ENCODE measurements at regions not wholly inside any gene's neighbourhood (a gene's known extent, or its start where the extent isn't known, plus 50 kb on each side); places are given as distances from the start of the nearest gene placed in this dataset.
"Not testable (repeated sequence)": the region's sequence is repeated elsewhere in the genome, so short reads cannot be mapped to it uniquely, and the experiment has no call there.

DNA sequence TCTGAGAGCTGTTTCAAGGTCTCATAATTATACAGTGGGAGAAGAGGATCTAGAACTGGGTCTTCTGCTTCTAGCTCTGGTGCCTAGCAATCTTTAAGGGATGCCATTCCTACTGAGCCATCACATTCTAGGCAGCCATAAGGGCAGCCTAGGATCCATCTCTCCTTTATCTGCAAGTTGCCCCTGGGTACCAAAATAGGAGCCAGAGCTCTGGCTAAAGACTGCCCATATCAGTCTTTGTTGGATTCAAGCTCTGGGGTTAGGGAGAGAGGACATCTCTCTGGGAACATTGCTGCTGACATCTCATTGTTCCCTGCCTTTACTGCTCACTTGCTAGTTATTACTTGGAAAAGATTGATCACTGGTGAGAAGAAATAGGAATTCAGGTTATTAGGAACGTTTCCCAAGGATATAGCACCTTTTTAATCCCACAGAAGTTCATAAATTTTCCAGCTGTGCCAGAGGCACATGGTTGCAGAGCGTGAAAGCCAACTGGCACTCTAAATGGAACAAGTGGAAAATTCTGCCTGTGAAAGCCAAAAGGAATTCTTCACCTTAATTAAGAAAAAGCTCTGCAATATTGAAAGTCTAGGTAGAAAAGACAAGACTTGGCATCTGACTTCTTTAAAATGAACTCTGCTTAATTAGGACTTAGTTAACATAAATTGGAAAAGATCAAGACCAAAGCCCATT lies 102.2 kb downstream of the CDC42EP3 start:
- DNase-seq (ENCODE audit: low read depth in 1 of 2, low spot score in 1 of 2), result no peak

DNA sequence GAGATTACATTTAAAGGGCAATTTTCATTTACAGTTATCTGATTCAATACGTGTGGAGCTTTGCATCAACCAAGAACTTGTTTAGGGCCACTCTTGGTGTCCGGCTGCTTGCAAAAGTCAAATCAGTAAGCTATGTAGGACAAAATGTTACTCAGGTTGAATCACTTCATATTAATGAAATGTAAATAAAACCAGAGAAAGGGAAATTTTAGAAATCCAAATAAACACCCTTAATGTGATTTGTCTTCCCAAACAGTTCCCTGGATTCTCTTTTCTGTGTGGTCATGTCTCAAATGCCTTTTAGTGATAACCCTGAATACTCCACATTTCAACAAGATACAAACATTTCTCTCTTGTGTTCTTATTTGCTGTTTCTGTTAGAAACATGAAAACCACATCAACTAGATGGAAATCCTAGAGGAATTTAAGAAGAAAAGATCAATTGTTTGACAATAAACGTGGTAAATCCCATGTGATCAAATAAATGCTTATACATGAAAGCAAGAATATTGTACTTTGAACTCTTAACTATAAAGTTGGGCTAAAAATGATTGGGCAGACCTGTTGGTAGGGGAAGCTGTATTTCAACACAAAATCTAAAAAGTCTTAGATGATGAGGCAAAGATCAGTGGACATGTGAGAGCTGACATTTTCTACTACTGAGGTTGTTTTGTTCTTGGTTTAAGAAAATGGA lies 101.3 kb downstream of the CDC42EP3 start:
- no peak for DNase-seq (ENCODE audit: low read depth in 1 of 2, low spot score in 1 of 2)

DNA sequence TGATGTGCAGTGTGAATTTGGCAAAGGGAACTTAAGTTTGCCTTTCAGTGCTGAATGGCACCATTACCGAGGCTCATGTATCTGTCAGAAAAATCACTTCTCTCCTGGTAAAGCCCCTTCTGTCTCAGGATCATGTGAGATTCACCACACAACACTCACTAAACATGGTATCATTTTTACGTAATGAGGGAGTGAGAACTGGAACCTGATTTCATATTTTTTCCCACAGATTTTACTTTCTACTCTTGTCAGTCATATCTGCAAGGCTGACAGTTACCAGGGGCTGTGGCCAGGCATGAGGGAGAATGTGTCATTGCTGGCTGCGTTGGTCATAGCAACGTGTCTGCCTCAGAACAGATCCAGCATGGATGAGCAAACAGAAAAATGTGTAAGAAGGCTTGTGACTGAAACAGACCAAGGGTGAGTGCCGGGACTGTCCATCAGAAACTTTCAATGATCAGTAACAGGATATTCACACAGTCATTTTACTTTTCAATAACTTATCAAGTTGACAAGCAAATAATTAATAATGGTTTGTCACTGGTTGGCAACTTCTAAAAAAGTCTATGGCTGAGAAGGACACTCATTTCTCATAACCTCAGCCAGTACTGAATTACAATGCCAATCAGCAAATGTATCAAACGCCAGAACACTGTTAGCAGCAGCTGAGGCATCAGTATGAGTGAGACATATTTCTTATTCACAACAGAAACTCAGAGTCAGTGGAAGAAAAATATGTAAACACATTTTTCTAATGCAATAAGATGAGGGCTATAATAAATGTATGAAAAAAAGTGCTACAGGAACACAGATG lies 100.5 kb downstream of the CDC42EP3 start:
- DNase-seq (ENCODE audit: low read depth in 1 of 2, low spot score in 1 of 2), result no peak

DNA sequence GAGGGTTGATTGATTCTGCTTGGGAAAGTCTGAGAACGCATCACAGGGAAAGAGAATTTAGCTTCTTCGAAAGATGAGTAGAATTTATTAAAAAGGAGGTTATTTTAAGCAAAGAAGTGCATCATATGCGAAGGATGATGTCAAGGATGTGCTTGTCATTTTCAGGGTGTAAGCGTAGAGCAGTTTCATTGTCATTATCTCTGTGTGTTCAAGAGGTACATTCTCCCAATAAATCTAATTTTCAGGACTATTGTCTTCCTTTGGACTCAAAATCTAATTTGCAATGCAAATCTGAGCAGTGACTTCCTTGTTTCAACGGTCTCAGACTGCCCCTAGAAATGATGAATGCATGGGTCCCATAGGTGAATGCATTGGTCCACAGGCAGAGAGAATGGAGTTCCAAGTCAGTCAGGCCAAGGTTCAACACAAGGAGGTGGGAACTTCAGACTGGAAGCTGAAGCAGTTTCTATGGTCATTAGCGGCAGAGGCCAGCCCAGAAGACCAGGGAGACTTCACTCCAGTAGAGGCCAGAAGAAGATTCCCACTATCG lies 99.8 kb downstream of the CDC42EP3 start:
- DNase-seq (ENCODE audit: low read depth in 1 of 2, low spot score in 1 of 2), result no peak

DNA sequence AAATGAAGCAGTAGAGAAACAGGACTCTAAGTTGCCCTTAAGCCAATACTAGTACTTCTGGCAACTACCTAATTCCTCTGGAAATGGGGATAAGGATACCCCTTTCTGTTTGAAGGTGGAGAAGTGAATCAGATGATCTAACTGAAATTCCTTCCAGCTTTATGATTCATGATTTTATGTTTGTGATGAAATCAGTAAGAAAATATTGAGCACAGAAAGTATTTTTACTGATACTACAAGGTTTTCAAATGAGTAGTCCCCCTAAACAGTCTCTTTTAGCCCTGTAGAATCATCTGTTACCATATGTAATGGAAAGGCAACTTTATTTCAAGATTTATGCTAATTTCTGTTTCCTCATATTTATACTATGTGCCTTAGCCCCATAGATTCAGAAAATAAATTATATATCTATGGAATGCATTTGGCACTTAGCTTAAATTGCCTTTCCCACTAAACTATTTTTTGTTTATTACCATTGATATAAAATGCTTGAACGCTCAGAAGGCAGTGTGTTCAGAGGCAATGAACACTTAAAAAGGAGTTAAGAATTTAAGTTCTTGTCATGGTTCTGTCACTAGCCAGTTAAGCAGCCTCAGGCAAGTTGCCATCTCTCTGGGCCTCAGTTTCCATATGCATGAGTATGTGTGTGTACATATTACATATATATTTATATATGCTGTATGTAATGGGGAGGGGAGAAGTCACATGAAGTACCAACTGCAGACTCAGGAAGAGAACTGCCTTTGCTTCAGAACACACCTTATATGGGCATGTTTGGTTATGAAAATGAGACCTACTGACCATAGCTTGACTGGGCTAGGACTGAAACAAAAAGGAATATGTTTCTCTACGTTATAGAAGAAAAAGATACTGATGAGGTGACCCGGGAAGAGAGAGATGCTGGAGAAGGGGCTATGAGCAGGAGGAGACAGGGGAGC lies 97.7 kb downstream of the CDC42EP3 start:
- DNase-seq (ENCODE audit: low read depth in 1 of 2, low spot score in 1 of 2), result no peak

DNA sequence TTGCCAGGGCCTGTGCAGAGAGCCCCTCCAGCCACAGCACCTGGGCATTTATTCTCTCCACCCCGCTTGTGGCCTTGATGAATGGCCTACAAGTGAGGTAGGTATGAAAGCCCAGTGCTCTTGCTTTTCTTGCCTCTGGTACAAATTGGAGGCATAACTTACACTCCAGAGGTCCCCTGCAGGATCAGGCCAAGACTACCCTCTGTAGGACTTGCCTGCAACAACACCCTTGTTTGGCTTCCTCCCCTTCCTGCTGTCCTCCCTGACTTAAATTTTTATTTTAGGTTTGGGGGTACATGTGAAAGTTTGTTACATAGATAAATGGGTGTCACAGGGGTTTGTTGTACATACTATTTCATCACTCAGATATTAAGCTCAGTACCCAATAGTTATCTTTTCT lies 95.7 kb downstream of the CDC42EP3 start:
- DNase-seq (ENCODE audit: low read depth in 1 of 2, low spot score in 1 of 2), result no peak

DNA sequence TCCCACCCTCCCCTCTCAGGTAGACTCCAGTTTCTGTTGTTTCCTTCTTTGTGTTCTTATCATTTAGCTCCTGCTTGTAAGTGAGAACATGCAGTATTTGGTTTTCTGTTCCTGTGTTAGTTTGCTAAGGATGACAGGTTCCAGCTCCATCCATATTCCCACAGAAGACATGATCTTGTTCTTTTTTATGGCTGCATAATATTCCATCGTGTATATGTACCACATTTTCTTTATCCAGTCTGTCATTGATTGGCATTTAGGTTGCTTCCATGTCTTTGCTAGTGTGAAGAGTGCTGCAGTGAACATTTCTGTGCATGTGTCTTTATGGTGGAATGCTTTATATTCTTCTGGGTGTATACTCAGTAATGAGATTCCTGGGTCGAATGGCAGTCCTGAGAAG lies 95.2 kb downstream of the CDC42EP3 start:
- DNase-seq (ENCODE audit: low read depth in 1 of 2, low spot score in 1 of 2), result not testable (repeated sequence)

DNA sequence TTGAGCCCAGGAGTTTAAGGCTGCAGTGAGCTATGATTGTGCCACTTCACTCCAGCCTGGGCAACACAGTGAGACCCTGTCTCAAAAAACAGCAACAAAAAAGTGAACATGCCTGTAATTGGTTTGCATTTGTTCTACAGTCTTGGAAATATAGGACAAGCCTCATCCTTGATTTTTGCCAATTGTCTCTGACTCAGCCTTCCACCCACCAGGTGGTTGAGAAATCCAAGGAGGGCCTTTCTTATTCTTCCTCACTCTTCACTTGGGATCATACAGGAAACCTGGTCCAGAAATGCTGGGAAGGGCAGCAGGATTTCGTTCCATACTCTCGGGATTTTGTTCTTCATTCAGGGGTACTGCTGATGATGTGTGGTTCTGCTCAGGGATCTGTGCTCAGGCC lies 94.6 kb downstream of the CDC42EP3 start:
- DNase-seq (ENCODE audit: low read depth in 1 of 2, low spot score in 1 of 2), result no peak

DNA sequence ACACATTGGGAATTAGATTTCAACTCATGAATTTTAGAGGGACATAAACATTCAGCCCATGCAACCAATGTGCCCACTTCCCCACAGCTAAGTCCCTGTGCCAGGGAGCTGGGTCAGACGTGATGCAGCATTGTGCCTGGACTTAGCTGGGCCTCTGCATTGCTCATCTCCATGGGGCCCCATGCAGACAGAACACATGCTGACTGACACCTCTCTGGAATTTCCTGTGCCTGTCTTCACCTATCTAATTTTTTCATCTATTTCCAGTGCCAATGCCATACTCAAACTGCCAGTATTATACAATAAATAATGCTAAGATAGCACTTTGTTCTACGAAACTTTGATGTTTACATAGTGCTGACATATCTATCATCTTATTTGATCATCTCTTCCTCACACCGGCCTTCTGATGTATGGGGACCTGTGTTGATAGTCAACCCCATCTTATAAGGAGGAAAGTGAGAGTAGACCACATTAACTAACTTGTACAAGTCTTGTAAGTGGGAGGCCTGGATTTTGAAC lies 92.2 kb downstream of the CDC42EP3 start:
- DNase-seq (ENCODE audit: low read depth in 1 of 2, low spot score in 1 of 2), result no peak

DNA sequence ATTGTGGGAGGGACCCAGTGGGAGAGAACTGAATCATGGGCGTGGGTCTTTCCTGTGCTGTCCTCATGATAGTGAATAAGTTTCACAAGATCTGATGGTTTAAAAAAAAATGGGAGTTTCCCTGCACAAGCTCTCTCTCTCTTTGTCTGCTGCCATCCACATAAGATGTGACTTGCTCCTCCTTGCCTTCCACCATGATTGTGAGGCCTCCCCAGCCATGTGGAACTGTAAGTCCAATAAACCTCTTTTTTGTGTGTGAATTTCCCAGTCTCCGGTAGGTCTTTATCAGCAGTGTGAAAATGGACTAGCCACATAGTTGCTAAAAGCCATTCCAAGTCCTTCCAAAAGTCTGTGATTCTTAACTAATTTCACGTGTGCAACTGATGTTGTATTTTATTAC lies 91.5 kb downstream of the CDC42EP3 start:
- not testable (repeated sequence) for DNase-seq (ENCODE audit: low read depth in 1 of 2, low spot score in 1 of 2)

DNA sequence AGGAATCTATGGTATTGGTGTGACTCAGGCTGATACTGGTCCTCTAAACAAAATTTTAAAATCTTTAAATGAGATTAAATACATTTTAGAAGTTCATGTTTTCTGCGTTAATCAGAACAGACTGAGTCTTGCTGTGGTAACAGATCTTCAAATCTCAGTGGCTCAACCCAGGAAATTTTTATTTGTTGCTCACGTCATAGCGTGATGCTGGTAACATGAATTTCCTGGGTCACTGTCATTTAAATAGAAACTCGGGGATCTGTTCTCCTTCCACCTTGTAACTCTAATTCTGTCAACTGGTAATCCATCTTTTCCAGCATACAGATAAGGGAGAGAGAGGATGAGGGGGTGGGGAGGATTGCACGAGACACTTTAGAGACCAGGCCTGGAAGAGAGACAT lies 90.0 kb downstream of the CDC42EP3 start:
- no peak for DNase-seq (ENCODE audit: low read depth in 1 of 2, low spot score in 1 of 2)

DNA sequence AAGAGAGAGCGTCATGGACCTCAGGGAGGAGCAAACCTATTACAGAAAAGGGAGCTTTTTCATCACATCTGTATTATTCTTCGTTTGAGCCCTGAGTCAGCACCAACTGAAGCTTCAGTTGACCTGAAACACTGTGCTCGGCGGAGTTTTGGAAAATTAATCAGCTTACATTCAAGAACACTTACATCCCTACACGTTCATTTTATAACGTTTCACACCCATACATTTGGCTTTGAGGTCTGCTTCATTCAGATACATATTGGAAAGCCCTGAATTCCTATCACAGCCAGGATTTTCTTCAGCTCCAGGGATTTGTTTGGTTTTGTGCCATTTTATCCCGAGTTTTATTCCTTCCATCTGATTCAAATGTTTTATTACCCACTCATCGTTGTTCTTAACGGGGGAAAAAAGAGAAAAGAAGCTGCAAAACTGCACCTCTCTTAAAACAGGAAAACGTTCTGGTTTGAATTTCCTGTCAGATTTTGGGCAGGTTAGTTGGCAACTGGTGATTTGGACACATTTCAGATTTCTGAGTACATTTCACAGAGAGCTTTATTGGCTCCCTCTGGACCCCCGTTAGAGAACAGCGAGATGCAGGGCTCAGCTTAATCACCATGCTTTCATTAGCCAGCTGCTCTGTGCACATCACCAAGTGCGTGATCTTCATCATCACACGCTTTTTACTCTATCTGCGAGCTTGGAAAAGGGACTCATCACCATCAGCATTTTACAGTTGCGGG lies 88.8 kb downstream of the CDC42EP3 start:
- DNase-seq (ENCODE audit: low read depth in 1 of 2, low spot score in 1 of 2), result no peak

DNA sequence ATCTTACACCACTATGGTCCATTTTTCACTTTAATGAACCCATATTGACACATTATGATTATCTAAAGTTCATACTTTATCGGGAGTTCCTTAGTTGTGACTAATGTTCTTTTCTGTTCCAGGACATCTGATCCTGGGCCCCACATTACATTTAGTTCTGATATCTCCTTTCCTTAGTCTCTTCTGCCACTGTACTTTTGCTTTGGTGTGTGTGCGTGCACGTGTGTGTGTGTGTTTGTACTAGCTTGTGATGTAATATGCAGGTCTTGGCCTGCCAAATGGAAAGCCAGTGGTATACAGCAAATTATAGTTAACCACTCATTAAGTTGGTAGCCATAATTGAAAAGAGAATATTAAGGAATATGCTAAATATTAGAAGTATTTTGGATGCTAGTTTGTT lies 88.0 kb downstream of the CDC42EP3 start:
- DNase-seq (ENCODE audit: low read depth in 1 of 2, low spot score in 1 of 2), result no peak

DNA sequence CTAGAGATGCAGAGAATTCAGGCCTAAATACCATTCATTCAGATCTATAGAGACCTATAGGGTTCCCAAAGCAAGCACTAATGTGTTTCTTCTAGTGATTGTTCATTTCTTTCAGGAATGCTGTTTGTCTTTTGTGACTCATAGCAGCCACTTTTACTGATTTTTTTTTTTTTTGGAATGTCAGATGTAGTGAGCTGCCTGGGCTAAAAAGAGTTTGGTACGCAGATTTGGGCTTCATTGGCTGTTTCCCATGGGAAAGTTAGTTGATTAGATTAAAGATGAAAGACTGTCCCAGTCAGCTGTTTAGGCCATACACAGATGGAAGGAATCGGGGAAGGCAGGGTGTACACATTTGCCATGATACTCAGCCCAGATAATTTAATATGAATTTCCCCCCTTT lies 87.6 kb downstream of the CDC42EP3 start:
- DNase-seq (ENCODE audit: low read depth in 1 of 2, low spot score in 1 of 2), result no peak

DNA sequence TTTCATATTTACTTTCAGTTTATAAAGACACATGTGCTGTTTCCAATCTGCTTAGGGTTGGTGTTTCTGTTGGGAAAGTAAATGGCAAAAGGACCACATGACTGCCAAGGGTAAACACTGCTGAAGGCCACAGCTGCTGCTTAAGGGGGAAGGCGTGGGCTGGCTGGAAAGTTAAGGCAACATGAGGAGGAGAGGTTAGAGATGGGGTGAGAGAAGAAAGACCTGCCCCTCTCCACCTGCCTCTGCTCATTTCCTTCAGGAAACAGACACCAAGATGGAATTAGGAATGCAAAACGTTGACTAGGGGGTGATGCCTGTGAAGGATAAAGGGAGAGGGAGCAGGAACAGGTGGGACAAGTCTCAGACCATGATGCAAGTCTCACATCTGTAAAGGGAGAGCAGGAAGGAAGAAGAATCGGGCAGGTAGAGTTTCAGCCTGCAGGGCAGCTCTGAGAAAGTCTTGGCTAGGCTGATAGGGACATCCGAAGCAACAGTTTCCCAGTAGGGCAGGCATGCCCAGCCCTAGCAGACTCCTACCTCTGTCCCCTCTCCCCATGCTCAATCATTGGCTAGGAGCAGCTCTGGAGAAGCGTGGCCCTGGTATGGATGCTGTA lies 86.0 kb downstream of the CDC42EP3 start:
- no peak for DNase-seq (ENCODE audit: low read depth in 1 of 2, low spot score in 1 of 2)

DNA sequence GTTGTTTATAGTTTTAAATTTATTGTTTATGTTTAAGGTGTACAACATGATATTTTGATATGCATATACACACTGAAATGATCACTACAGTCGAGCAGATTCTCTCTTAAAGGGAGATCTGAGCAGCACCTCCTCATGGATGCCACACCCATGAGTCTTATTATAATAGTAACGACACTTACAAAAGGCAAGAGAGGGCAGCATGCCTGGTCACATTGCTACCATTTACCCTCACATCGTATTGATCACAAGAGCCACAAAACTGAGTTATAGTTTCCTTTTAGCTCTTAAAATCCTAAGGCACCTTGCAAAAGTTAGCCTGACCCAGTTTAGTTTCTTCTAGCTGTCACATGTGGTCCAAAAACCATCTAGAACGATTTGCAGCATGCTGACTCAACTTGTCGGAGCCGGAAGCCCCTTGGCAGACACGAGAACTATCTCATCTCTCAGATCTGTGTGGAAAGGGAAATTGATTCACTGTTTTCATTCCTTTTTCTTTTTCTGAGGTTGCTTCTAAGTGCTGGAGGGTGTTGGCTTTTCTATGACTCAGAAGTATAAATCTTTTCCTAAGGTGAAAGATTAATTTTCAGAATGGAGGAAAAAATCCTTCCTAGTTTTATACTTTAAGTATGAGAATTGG lies 85.3 kb downstream of the CDC42EP3 start:
- DNase-seq (ENCODE audit: low read depth in 1 of 2, low spot score in 1 of 2), result peak in 1 of 2 donors; percentile 75

DNA sequence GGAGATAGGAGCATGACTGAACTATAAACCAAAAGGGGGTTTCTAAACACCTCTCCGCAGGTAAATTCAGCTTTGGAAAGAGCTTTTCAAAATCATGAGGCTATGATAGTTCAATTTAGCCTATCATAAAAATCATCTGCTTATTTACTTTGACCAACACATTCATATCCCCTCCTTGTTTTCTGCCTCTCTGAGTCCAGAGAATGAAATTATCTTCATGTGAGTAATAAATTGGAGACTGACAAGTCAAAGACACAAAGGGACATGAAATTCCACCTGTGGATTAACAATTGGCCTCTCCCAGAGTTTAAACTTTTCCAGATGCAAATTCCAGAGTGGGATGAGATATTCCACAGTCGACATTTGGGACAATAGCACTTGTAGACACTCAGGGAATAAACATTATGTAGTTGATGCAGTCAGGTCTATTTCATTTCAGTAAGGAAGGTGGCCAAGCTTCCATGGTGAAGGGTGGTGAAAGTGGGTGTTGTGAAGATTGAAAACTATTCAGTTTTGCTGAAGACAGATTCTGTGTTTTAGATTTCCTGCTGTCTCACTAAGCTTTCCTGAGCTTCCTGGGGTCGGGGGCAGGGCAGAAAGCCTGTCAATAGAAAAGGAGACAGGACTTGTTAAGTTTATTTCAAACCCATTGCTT lies 84.7 kb downstream of the CDC42EP3 start:
- no peak for DNase-seq (ENCODE audit: low read depth in 1 of 2, low spot score in 1 of 2)

DNA sequence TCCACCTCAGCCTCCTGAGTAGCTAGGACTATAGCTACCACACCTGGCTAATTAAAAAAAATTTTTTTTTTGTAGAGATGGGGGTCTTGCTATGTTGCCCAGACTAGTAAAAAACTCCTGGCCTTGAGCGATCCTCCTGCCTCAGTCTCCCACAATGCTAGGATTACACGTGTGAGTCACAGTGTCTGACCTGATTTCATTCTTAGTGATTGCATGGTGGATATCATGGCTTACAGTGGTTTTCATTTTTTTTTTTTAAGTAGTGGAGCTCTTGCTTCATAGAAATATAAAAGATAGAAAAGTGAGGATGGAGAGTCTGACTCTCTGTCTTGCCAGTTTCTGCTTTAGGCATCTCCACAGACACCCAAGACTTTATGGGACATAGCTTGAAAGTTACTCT lies 83.6 kb downstream of the CDC42EP3 start:
- no peak for DNase-seq (ENCODE audit: low read depth in 1 of 2, low spot score in 1 of 2)

Data from activated CD4-positive, alpha-beta T cell treated with anti-CD3 and anti-CD28 coated beads, Interleukin-2, amount 50 U/mL, for 24 hours (primary cell).